HepG2 (cell line): ENCODE measurements at regions not wholly inside any gene's neighbourhood (a gene's known extent, or its start where the extent isn't known, plus 50 kb on each side); places are given as distances from the start of the nearest gene placed in this dataset.

ENCODE experiments used
- E2F5 ChIP-seq: sonication (generic); formaldehyde crosslinking; conservative IDR thresholded peaks from 2 replicates; pipeline ENCODE4 v1.4.0; 2020; ENCODE audit warnings: missing genetic modification reagents
- HDAC2 ChIP-seq: sonication (generic); formaldehyde crosslinking; IDR thresholded peaks from 2 replicates; pipeline ENCODE4 v1.4.0; 2020; ENCODE audit warnings: missing genetic modification reagents
- IRF9 ChIP-seq: sonication (generic); formaldehyde crosslinking; IDR thresholded peaks from 2 replicates; pipeline ENCODE4 v1.8.0; 2022; ENCODE audit warnings: missing genetic modification reagents, mild to moderate bottlenecking, borderline replicate concordance
- JUNB ChIP-seq: sonication (generic); formaldehyde crosslinking; IDR thresholded peaks from 2 replicates; pipeline ENCODE4 v1.8.0; 2022; ENCODE audit warnings: missing genetic modification reagents, mild to moderate bottlenecking, borderline replicate concordance
- NR2C2 ChIP-seq: sonication (generic); formaldehyde crosslinking; IDR thresholded peaks from 2 replicates; pipeline ENCODE4 v1.4.0; 2020; ENCODE audit warnings: missing genetic modification reagents, mild to moderate bottlenecking, moderate library complexity, borderline replicate concordance
- NR2F6 ChIP-seq, 2 experiments: IDR thresholded peaks; 2 replicates each; pipeline ENCODE4 v1.6.1; 2016; ENCODE audit warnings: antibody characterized with exemption in 1 of 2, mild to moderate bottlenecking in 1 of 2
- NR3C1 ChIP-seq: sonication (generic); formaldehyde crosslinking; IDR thresholded peaks from 2 replicates; pipeline ENCODE4 v1.4.0; 2020; ENCODE audit warnings: missing genetic modification reagents
- RAD21 ChIP-seq: fragments of 450-650 bp; formaldehyde crosslinking; IDR thresholded peaks from 2 replicates; pipeline ENCODE4 v1.5.0; 2020; ENCODE audit warnings: mild to moderate bottlenecking
- SP2 ChIP-seq: sonication (generic); formaldehyde crosslinking; IDR thresholded peaks from 2 replicates; pipeline ENCODE4 v1.5.1; 2020; ENCODE audit warnings: mild to moderate bottlenecking, missing genetic modification reagents
- USF2 ChIP-seq, 2 experiments: sonication (generic) in 1 of 2; formaldehyde crosslinking in 1 of 2; IDR thresholded peaks; 2 replicates each; pipeline versions ENCODE4 v1.5.1 to v1.6.1; 2011 to 2020; ENCODE audit warnings: borderline replicate concordance in 1 of 2, low read depth in 1 of 2, low read length in 1 of 2, mild to moderate bottlenecking in 1 of 2, missing genetic modification reagents in 1 of 2, moderate library complexity in 1 of 2
- ZFP90 ChIP-seq: sonication (generic); formaldehyde crosslinking; IDR thresholded peaks from 2 replicates; pipeline ENCODE4 v1.8.0; 2022; ENCODE audit warnings: missing genetic modification reagents, mild to moderate bottlenecking, inconsistent platforms, borderline replicate concordance
- ZNF644 ChIP-seq: IDR thresholded peaks from 2 replicates; pipeline ENCODE4 v1.6.1; 2016; ENCODE audit warnings: low read depth
- ZSCAN9 ChIP-seq: IDR thresholded peaks from 2 replicates; pipeline ENCODE4 v1.6.1; 2016; ENCODE audit warnings: borderline replicate concordance

- TF ChIP-seq ZSCAN9 (CRISPR knock-in tag) (no peak), HDAC2 (CRISPR knock-in tag) (no peak), NR3C1 (CRISPR knock-in tag) (no peak), JUNB (CRISPR knock-in tag) (no peak), USF2 (IDR thresholded peaks at IDR 0.05; ENCODE audit: low read depth, low read length) (no peak), USF2 (CRISPR knock-in tag; IDR thresholded peaks at IDR 0.05; ENCODE audit: borderline replicate concordance) (no peak), NR2C2 (CRISPR knock-in tag) (no peak), ZFP90 (CRISPR knock-in tag) (no peak), ZNF644 (no peak), E2F5 (no peak), NR2F6 (IDR thresholded peaks at IDR 0.05) (no peak), NR2F6 (CRISPR knock-in tag; IDR thresholded peaks at IDR 0.05) (no peak), RAD21 (CRISPR knock-in tag) (no peak), IRF9 (CRISPR knock-in tag) (no peak), SP2 (CRISPR knock-in tag) (no peak)
These were observed 135.1 kb downstream of the TMEM30B start for GRCh38 chr14:61145903-61146481.
